PC-9 (cell line): ENCODE measurements at regions not wholly inside any gene's neighbourhood (a gene's known extent, or its start where the extent isn't known, plus 50 kb on each side); places are given as distances from the start of the nearest gene placed in this dataset.

Source experiments
- EZH2 ChIP-seq: fragments of 200-600 bp; sonication (generic); IDR thresholded peaks from 2 replicates; pipeline ENCODE4 v1.8.0; 2017; ENCODE audit warnings: antibody characterized with exemption, low read depth
- TF ChIP-seq, protein P1 (sequence below): fragments of 200-600 bp; sonication (generic); conservative IDR thresholded peaks from 2 replicates; pipeline ENCODE4 v1.6.1; 2017; ENCODE audit warnings: mixed run types, antibody characterized with exemption, mild to moderate bottlenecking, moderate library complexity

DNA sequence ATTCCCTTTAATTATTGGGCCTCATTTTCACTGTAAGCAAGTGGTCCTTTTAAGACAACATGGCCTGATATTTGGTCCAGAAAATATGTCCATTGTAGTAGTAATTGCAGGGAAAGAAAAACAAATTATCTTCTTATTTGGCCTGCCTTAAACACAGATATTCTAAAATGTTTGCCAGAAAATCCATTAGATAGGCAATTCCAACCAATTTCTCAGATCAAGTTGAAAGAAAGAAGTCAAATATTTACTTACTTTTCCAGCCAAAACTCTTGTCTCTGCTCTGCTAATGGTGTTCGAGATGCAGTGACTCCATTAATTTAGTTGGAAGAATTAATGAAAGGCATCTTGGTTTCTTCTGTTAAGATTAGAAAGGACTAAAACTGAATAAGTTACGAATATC, 757.3 kb upstream of the IGFBP3 start:
- TF ChIP-seq, protein P1, sequence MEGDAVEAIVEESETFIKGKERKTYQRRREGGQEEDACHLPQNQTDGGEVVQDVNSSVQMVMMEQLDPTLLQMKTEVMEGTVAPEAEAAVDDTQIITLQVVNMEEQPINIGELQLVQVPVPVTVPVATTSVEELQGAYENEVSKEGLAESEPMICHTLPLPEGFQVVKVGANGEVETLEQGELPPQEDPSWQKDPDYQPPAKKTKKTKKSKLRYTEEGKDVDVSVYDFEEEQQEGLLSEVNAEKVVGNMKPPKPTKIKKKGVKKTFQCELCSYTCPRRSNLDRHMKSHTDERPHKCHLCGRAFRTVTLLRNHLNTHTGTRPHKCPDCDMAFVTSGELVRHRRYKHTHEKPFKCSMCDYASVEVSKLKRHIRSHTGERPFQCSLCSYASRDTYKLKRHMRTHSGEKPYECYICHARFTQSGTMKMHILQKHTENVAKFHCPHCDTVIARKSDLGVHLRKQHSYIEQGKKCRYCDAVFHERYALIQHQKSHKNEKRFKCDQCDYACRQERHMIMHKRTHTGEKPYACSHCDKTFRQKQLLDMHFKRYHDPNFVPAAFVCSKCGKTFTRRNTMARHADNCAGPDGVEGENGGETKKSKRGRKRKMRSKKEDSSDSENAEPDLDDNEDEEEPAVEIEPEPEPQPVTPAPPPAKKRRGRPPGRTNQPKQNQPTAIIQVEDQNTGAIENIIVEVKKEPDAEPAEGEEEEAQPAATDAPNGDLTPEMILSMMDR, result no peak
- TF ChIP-seq EZH2, result no peak
